ENCODE measurements at regions not wholly inside any gene's neighbourhood (a gene's known extent, or its start where the extent isn't known, plus 50 kb on each side); places are given as distances from the start of the nearest gene placed in this dataset.

GRCh38 chr7:113812591-113813255 lies 106.1 kb downstream of the PPP1R3A start:
- TF ChIP-seq CTCF (conservative IDR thresholded peaks at IDR 0.05; ENCODE audit: low read length) (no peak), EZH2phosphoT487 (IDR thresholded peaks at IDR 0.05; ENCODE audit: borderline replicate concordance) (no peak)
